Suprapubic skin (tissue), 4 donors: ENCODE measurements at regions not wholly inside any gene's neighbourhood (a gene's known extent, or its start where the extent isn't known, plus 50 kb on each side); places are given as distances from the start of the nearest gene placed in this dataset.
A peak's percentile ranks its signal among the peaks of the same experiment; 100 is the strongest.

Experiments used
- DNase-seq, 2 donors: peaks; one replicate each; pipeline ENCODE4 v3.0.0-alpha.2; 2019; ENCODE audit warnings: low spot score in 2 of 2
- H3K27ac ChIP-seq: fragments of 200-600 bp; sonication (generic); one replicate; pipeline ENCODE4 v1.5.1; 2019
- H3K27me3 ChIP-seq: fragments of 200-600 bp; sonication (generic); one replicate; pipeline ENCODE4 v1.5.1; 2019
- H3K36me3 ChIP-seq: fragments of 200-600 bp; sonication (generic); one replicate; pipeline ENCODE4 v1.5.1; 2019
- H3K4me1 ChIP-seq: fragments of 200-600 bp; sonication (generic); one replicate; pipeline ENCODE4 v1.5.1; 2019
- H3K4me3 ChIP-seq: fragments of 200-600 bp; sonication (generic); one replicate; pipeline ENCODE4 v1.5.1; 2019; ENCODE audit warnings: mild to moderate bottlenecking
- H3K9me3 ChIP-seq: fragments of 200-600 bp; sonication (generic); one replicate; pipeline ENCODE4 v1.5.1; 2019
- EP300 ChIP-seq: sonication (generic); formaldehyde crosslinking; IDR thresholded peaks from one replicate; pipeline ENCODE4 v1.6.1; 2017; ENCODE audit warnings: antibody characterized with exemption
- POLR2A ChIP-seq, 2 donors: fragments of 450-650 bp; IDR thresholded peaks; one replicate each; pipeline ENCODE4 v1.6.1; 2017; ENCODE audit warnings: antibody characterized with exemption in 2 of 2, mild to moderate bottlenecking in 2 of 2, moderate library complexity in 2 of 2
- POLR2AphosphoS5 ChIP-seq, 3 donors: sonication (generic); formaldehyde crosslinking; IDR thresholded peaks; one replicate each; pipeline ENCODE4 v1.6.1; 2017; ENCODE audit warnings: antibody characterized with exemption in 3 of 3
- WGBS: methylation state at CpG from one replicate; pipeline ENCODE4 v1.1.5; 2018; 5-methylcytosine and 5-hydroxymethylcytosine counted together
- TF ChIP-seq, protein P1 (sequence below), 2 donors: fragments of 200-600 bp in 1 of 2; fragments of 450-650 bp in 1 of 2; sonication (generic) in 1 of 2; IDR thresholded peaks; one replicate each; pipeline ENCODE4 v1.5.1; 2016 to 2019; ENCODE audit warnings: antibody characterized with exemption in 2 of 2, mild to moderate bottlenecking in 1 of 2, moderate library complexity in 1 of 2

DNA sequence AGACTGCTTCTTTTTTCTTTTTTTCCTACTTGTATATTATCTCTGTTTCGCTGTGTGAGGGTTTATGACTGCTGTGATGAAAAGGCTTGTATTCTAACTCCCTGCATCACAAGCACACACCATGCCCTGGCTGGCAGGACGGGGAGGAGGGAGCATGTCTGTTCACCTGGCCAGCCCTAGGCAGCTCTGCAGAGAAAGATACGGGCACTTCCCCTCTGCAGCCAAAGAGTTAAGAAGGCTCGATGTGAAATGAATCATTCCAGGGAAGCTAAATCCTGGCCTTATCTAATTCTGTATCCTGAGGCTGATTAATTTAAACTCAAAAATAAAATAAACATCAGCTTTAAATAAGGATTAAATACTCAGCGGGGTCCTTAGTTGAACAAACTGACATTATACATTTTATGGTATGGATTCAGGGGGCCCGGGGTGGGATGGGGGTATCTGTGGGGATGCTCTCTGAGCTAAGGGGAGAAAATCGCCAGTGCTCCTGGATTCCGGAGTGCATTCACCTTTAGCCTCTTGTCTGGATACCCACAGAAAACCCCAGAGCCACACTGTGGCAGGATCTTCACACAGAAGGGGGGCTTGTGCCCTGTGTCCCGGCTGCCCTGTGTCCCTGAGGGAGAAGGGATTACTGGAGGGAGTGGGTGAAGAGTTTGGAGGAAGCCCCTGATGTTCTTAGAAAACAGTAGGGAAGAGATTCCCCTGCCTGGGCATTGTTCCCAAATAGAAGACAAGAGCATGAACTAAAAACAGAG is 321.5 kb downstream of the NPHP4 start:
- no peak for TF ChIP-seq POLR2AphosphoS5 (IDR thresholded peaks at IDR 0.05)
- TF ChIP-seq, protein P1, sequence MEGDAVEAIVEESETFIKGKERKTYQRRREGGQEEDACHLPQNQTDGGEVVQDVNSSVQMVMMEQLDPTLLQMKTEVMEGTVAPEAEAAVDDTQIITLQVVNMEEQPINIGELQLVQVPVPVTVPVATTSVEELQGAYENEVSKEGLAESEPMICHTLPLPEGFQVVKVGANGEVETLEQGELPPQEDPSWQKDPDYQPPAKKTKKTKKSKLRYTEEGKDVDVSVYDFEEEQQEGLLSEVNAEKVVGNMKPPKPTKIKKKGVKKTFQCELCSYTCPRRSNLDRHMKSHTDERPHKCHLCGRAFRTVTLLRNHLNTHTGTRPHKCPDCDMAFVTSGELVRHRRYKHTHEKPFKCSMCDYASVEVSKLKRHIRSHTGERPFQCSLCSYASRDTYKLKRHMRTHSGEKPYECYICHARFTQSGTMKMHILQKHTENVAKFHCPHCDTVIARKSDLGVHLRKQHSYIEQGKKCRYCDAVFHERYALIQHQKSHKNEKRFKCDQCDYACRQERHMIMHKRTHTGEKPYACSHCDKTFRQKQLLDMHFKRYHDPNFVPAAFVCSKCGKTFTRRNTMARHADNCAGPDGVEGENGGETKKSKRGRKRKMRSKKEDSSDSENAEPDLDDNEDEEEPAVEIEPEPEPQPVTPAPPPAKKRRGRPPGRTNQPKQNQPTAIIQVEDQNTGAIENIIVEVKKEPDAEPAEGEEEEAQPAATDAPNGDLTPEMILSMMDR (IDR thresholded peaks at IDR 0.05): no peak
- no peak for TF ChIP-seq EP300
- TF ChIP-seq POLR2A (IDR thresholded peaks at IDR 0.05): no peak
- peak in 1 of 2 donors; percentile 65 for DNase-seq
- Histone ChIP-seq H3K27ac (no peak overlapping the region), H3K4me1 (peaks cover 9% of the 10 kb centered on the region), H3K4me3 (no peak overlapping the region), H3K36me3 (no peaks in the 10 kb centered on the region), H3K9me3 (no peaks in the 10 kb centered on the region), H3K27me3 (peaks cover 7% of the 10 kb centered on the region)
- WGBS: 65% methylated on average over 9 of the region's 9 CpGs

DNA sequence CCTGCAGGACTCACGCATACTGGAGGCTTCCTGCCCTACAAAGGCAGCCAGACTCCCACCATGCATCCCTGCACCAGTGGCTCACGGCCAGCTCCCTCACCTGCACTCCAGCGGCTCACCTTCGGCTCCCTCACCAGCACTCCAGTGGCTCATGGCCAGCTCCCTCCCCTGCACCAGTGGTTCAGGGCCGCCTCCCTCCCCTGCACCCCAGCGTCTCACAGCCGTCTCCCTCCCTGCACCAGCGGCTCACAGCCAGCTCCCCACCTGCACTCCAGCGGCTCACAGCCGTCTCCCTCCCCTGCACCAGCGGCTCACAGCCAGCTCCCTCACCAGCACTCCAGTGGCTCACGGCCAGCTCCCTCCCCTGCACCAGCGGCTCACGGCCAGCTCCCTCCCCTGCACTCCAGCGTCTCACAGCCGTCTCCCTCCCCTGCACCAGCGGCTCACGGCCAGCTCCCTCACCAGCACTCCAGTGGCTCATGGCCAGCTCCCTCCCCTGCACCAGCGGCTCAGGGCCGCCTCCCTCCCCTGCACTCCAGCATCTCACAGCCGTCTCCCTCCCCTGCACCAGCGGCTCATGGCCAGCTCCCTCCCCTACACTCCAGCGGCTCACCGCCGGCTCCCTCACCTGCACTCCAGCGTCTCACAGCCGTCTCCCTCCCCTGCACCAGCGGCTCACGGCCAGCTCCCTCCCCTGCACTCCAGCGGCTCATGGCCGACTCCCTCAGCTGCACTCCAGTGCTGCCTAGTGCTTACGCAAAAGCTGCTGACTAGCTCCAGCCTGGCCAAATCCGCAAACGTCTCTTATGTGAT is 324.5 kb downstream of the NPHP4 start:
- 38% methylated on average over 34 of the region's 34 CpGs for WGBS

GRCh38 chr1:5664906-5665875 is 327.0 kb downstream of the NPHP4 start:
- WGBS: 72% methylated on average over 10 of the region's 10 CpGs
- H3K4me1 ChIP-seq: peaks cover 17% of the 10 kb centered on the region
- H3K27ac ChIP-seq: no peak overlapping the region
- H3K27me3 ChIP-seq: peaks cover 20% of the 10 kb centered on the region
- H3K36me3 ChIP-seq: no peaks in the 10 kb centered on the region
- H3K9me3 ChIP-seq: no peaks in the 10 kb centered on the region
- no peak for DNase-seq
- H3K4me3 ChIP-seq: no peak overlapping the region
- TF ChIP-seq EP300: no peak
- TF ChIP-seq POLR2A (IDR thresholded peaks at IDR 0.05): no peak
- TF ChIP-seq POLR2AphosphoS5 (IDR thresholded peaks at IDR 0.05): no peak
- TF ChIP-seq, protein P1 (IDR thresholded peaks at IDR 0.05): no peak

More for the DNA sequence above, 324.5 kb downstream of the NPHP4 start:
- H3K27me3 ChIP-seq: peaks cover 19% of the 10 kb centered on the region
- TF ChIP-seq EP300: no peak
- TF ChIP-seq, protein P1 (IDR thresholded peaks at IDR 0.05): no peak
- TF ChIP-seq POLR2A (IDR thresholded peaks at IDR 0.05): no peak
- TF ChIP-seq POLR2AphosphoS5 (IDR thresholded peaks at IDR 0.05): no peak
- no peaks in the 10 kb centered on the region for H3K36me3 ChIP-seq
- H3K27ac ChIP-seq: peak overlapping the region; percentile 10
- H3K4me3 ChIP-seq: no peak overlapping the region
- peak in 1 of 2 donors; percentile 78 for DNase-seq
- no peaks in the 10 kb centered on the region for H3K9me3 ChIP-seq
- peaks cover 9% of the 10 kb centered on the region for H3K4me1 ChIP-seq

DNA sequence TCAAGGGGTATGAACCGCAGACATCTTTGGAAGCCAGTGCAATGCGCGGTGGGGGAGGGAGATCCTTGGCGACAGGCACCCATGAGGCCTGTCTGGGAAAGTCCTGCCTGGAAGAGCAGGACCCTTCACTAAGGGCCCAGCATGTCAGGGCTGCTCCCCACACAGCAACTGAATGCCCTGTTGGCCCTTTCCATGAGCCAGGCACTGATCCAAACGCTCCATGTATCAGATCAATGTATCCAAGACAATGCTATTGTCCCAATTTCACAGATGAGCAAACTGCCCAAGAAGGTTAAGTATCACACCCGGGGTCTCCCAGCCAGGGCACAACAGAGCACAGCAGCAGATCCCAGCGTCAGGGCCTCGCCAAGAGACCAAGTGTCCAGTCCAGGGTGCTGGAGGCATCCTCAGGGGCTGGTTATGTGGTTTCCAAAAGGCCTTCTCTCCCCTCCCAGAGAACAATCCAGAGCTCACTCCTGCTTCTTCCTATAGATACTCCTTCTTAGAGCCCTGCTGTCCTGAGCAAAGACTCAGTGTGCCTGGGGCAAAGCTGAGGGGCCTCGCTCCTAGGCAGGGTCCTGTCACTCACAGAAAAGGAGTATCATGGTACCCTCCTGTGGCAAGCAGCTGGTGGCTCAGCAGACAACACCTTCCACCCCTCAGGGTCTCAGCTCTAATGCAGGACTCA is 328.0 kb downstream of the NPHP4 start:
- Histone ChIP-seq H3K36me3 (no peaks in the 10 kb centered on the region), H3K4me1 (peaks cover 27% of the 10 kb centered on the region), H3K27me3 (peaks cover 20% of the 10 kb centered on the region), H3K9me3 (no peaks in the 10 kb centered on the region), H3K4me3 (no peak overlapping the region), H3K27ac (no peak overlapping the region)
- TF ChIP-seq POLR2AphosphoS5 (IDR thresholded peaks at IDR 0.05) (no peak), EP300 (no peak), POLR2A (IDR thresholded peaks at IDR 0.05) (no peak)
- TF ChIP-seq, protein P1 (IDR thresholded peaks at IDR 0.05): no peak
- DNase-seq: no peak
- WGBS: 94% methylated on average over 7 of the region's 9 CpGs
